BJ (cell line): ENCODE measurements at regions not wholly inside any gene's neighbourhood (a gene's known extent, or its start where the extent isn't known, plus 50 kb on each side); places are given as distances from the start of the nearest gene placed in this dataset.
"Not testable (repeated sequence)": the region's sequence is repeated elsewhere in the genome, so short reads cannot be mapped to it uniquely, and the experiment has no call there.

ENCODE experiments used
- CTCF ChIA-PET: fragments of 350-600 bp; formaldehyde crosslinking; extraction: SDS; loops from one replicate; lab custom pipeline; 2021; ENCODE audit warnings: antibody characterized with exemption, inconsistent platforms; lab: Yijun Ruan, JAX
- POLR2A ChIA-PET: fragments of 300-600 bp; sonication (Branson Sonifier 250); formaldehyde crosslinking; extraction: SDS; loops from one replicate; lab custom pipeline; 2021; ENCODE audit warnings: antibody characterized with exemption; lab: Charles Lee
- DNase-seq: peaks from one replicate; pipeline ENCODE4 v3.0.0-alpha.2; 2011; ENCODE audit warnings: low read depth
- H3K27me3 ChIP-seq: 2 replicates; pipeline ENCODE4 v1.6.0; 2011; ENCODE audit warnings: low read length; ENCODE audit not compliant: control insufficient read depth, insufficient read depth
- H3K36me3 ChIP-seq: 2 replicates; pipeline ENCODE4 v1.5.1; 2011; ENCODE audit warnings: low read length; ENCODE audit not compliant: control insufficient read depth, insufficient read depth
- H3K4me3 ChIP-seq: 2 replicates; pipeline ENCODE4 v1.5.1; 2011; ENCODE audit warnings: low read depth, mild to moderate bottlenecking, control low read depth, low read length
- CTCF ChIP-seq: IDR thresholded peaks from 2 replicates; pipeline ENCODE4 v1.5.1; 2011; ENCODE audit warnings: low read depth, mild to moderate bottlenecking, control low read depth, inconsistent platforms, low read length, moderate library complexity; ENCODE audit not compliant: insufficient read depth

- TF ChIP-seq CTCF: no peak
- Histone ChIP-seq H3K27me3 (no peaks in the 10 kb centered on the region), H3K4me3 (no peak overlapping the region), H3K36me3 (no peaks in the 10 kb centered on the region)
- CTCF ChIA-PET: no interaction called here
- DNase-seq: no peak
- POLR2A ChIA-PET: no interaction called here
These were observed 79.0 kb upstream of the GMDS start for GRCh38 chr6:2324166-2324953.

- H3K27me3 ChIP-seq, POLR2A ChIA-PET, H3K36me3 ChIP-seq, CTCF ChIA-PET, H3K4me3 ChIP-seq, DNase-seq: not testable (repeated sequence)
These were observed 72.1 kb upstream of the GMDS start for GRCh38 chr6:2317498-2317897.

GRCh38 chr6:2314641-2315040 lies 69.2 kb upstream of the GMDS start:
- POLR2A ChIA-PET: no interaction called here
- Histone ChIP-seq H3K4me3 (no peak overlapping the region), H3K27me3 (no peaks in the 10 kb centered on the region), H3K36me3 (no peaks in the 10 kb centered on the region)
- no peak for TF ChIP-seq CTCF
- no peak for DNase-seq
- CTCF ChIA-PET: no interaction called here

GRCh38 chr6:2310042-2310441 lies 64.6 kb upstream of the GMDS start:
- no peak for DNase-seq
- TF ChIP-seq CTCF: no peak
- H3K4me3 ChIP-seq: no peak overlapping the region
- no peaks in the 10 kb centered on the region for H3K36me3 ChIP-seq
- ChIA-PET POLR2A (no interaction called here), CTCF (interaction anchor here (0.6 kb wide), 1 partner anchor 545 kb away, joined by 3 read pairs; no protein-coding TSS in a partner anchor)
- no peaks in the 10 kb centered on the region for H3K27me3 ChIP-seq

GRCh38 chr6:2309122-2309521 lies 63.7 kb upstream of the GMDS start:
- Histone ChIP-seq H3K27me3 (no peaks in the 10 kb centered on the region; the same call in 1 of the 2 replicates), H3K36me3 (no peaks in the 10 kb centered on the region), H3K4me3 (no peak overlapping the region)
- TF ChIP-seq CTCF: no peak
- CTCF ChIA-PET: interaction anchor here (1.2 kb wide), 1 partner anchor 10 kb away, joined by 3 read pairs; no protein-coding TSS in a partner anchor
- POLR2A ChIA-PET: no interaction called here
- DNase-seq: no peak
